ENCODE measurements at regions not wholly inside any gene's neighbourhood (a gene's known extent, or its start where the extent isn't known, plus 50 kb on each side); places are given as distances from the start of the nearest gene placed in this dataset.

DNA sequence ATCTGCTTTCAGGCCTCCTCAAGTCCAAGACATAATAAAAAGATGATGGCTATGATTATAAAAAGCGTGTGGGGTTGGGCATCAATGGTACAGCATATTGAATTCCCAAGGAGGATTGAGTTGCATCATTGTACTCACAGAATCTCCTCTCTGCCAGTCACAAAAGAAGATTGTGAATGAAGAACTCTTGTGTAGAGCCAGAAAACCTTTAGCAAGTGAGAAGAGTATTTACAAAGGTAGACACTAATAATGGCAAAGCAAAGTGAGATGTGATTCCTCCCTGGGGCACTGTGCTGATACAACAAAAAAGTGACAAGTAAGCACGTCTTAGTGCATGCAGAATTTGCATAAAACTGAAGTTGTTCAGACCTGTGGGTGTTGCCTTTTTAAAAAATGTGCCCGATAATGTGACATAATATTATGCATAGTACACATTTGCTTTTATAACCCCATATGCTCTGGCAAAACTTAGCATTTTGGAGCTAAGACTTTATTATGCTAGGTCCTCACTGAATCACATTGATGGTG lies 291.2 kb upstream of the TBC1D5 start:
- H3K27me3 ChIP-seq (ENCODE audit: insufficient read depth, low read depth, severe bottlenecking) = no peaks in the 10 kb centered on the region
- no peak for DNase-seq

DNA sequence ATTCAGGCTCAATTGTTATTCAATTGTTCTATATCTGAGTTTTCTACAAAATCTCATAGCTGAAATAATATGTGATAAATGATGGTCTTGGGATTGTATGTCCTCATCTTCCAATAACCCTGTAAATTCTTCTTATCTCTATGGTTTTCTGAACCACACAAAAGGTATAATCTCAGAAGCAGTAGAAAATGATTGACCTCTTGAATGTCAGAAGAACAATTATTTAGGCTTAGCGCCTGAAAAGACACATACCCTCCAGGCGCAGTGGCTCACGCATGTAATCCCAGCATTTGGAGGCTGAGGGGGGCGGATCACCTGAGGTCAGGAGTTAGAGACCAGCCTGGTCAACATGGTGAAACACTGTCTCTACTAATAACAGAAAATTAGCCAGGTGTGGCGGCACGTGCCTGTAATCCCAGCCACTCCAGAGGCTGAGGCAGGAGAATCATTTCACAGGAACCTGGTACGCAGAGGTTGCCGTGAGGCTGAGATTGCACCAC lies 288.0 kb upstream of the TBC1D5 start:
- no peak overlapping the region for H3K27ac ChIP-seq
- no peaks in the 10 kb centered on the region for H3K27me3 ChIP-seq (ENCODE audit: insufficient read depth, low read depth, severe bottlenecking)
- H3K4me3 ChIP-seq (ENCODE audit: low read depth, low read length) = no peak overlapping the region
- H3K36me3 ChIP-seq = no peaks in the 10 kb centered on the region
- DNase-seq = peak; percentile 87
- TF ChIP-seq, protein P1, sequence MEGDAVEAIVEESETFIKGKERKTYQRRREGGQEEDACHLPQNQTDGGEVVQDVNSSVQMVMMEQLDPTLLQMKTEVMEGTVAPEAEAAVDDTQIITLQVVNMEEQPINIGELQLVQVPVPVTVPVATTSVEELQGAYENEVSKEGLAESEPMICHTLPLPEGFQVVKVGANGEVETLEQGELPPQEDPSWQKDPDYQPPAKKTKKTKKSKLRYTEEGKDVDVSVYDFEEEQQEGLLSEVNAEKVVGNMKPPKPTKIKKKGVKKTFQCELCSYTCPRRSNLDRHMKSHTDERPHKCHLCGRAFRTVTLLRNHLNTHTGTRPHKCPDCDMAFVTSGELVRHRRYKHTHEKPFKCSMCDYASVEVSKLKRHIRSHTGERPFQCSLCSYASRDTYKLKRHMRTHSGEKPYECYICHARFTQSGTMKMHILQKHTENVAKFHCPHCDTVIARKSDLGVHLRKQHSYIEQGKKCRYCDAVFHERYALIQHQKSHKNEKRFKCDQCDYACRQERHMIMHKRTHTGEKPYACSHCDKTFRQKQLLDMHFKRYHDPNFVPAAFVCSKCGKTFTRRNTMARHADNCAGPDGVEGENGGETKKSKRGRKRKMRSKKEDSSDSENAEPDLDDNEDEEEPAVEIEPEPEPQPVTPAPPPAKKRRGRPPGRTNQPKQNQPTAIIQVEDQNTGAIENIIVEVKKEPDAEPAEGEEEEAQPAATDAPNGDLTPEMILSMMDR (IDR thresholded peaks at IDR 0.05; ENCODE audit: low read depth, low read length) = no peak
- H3K9me3 ChIP-seq (ENCODE audit: severe bottlenecking) = no peaks in the 10 kb centered on the region

More for the DNA sequence above, 291.2 kb upstream of the TBC1D5 start:
- Histone ChIP-seq H3K36me3 (no peaks in the 10 kb centered on the region), H3K27ac (no peak overlapping the region), H3K9me3 (ENCODE audit: severe bottlenecking) (no peaks in the 10 kb centered on the region), H3K4me3 (ENCODE audit: low read depth, low read length) (no peak overlapping the region)
- TF ChIP-seq, protein P1 (IDR thresholded peaks at IDR 0.05; ENCODE audit: low read depth, low read length) = no peak

- Histone ChIP-seq H3K27me3 (ENCODE audit: insufficient read depth, low read depth, severe bottlenecking) (no peaks in the 10 kb centered on the region), H3K9me3 (ENCODE audit: severe bottlenecking) (no peaks in the 10 kb centered on the region)
- no peak for DNase-seq
These were observed 284.9 kb upstream of the TBC1D5 start for GRCh38 chr3:18027161-18027939.

DNA sequence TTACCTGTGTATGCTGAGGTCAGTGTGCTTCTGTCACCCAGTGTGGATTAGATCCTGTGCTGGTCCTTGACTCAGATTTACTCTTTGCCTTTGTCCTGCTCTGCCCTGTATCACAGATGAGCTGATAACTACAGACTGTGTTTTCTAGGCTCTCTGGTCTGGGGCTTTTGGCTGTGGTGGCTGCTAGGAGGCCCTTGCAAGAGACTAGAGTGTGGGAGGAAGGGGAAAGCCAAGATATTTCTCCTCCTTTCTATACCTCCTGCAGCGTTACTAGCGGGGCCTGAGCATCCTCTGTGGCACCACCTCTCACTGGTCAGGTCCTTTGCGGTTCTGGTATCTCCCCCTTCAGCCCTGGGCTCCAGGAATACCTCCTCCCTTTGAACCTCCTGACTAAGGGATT lies 282.3 kb upstream of the TBC1D5 start:
- DNase-seq = no peak
- TF ChIP-seq, protein P1 (IDR thresholded peaks at IDR 0.05; ENCODE audit: low read depth, low read length) = no peak
- H3K4me3 ChIP-seq (ENCODE audit: low read depth, low read length) = no peak overlapping the region
- no peaks in the 10 kb centered on the region for H3K27me3 ChIP-seq (ENCODE audit: insufficient read depth, low read depth, severe bottlenecking)
- no peaks in the 10 kb centered on the region for H3K36me3 ChIP-seq
- H3K27ac ChIP-seq = no peak overlapping the region
- H3K9me3 ChIP-seq (ENCODE audit: severe bottlenecking) = no peaks in the 10 kb centered on the region

More at GRCh38 chr3:18027161-18027939, 284.9 kb upstream of the TBC1D5 start:
- TF ChIP-seq, protein P1 (IDR thresholded peaks at IDR 0.05; ENCODE audit: low read depth, low read length) = no peak
- no peaks in the 10 kb centered on the region for H3K36me3 ChIP-seq
- H3K27ac ChIP-seq = no peak overlapping the region
- no peak overlapping the region for H3K4me3 ChIP-seq (ENCODE audit: low read depth, low read length)

DNA sequence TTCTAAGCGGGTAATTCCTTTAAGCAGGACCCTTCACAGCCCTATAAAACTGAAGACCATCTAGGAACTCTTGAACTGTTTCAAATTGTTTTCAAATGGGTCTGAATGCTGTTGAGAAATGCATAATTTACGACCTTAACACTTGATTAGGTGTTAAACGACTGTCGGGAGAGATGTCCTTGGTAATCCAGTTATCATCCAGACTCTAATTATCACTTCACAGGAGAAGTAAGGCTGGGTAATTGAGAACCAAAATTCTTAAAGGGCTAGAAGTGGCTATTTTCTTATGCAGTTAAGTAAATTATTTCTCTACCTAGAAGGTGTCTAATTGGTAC lies 276.7 kb upstream of the TBC1D5 start:
- no peaks in the 10 kb centered on the region for H3K36me3 ChIP-seq
- H3K27me3 ChIP-seq (ENCODE audit: insufficient read depth, low read depth, severe bottlenecking) = no peaks in the 10 kb centered on the region
- no peak overlapping the region for H3K4me3 ChIP-seq (ENCODE audit: low read depth, low read length)
- TF ChIP-seq, protein P1 (IDR thresholded peaks at IDR 0.05; ENCODE audit: low read depth, low read length) = no peak
- H3K27ac ChIP-seq = peak overlapping the region; percentile 16
- H3K9me3 ChIP-seq (ENCODE audit: severe bottlenecking) = no peaks in the 10 kb centered on the region
- DNase-seq = no peak
